ENCODE measurements at regions not wholly inside any gene's neighbourhood (a gene's known extent, or its start where the extent isn't known, plus 50 kb on each side); places are given as distances from the start of the nearest gene placed in this dataset.

DNA sequence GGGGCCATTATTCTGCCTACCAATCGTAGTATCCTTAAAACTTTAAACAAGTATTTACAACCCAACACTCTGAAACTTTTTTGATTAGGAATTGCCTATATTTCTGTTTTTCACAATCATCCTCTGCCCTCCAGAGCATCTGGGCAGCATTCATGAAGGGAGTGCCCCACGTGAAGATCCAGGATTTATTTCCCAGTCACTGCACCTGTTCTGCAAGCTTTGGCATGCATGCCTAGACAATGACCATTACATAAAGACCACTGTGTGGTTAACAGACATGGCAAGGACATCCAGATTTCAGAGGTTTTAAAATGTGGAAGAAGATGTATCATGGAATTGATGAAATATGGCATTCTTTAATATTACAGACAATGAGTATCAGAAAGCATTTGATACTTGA lies 1083.8 kb downstream of the TBC1D22A start:
- DNase-seq (ENCODE audit: low read depth), result no peak

- no peak for DNase-seq (ENCODE audit: low read depth)
Measured at GRCh38 chr22:47842119-47842518, 1079.7 kb downstream of the TBC1D22A start.

- DNase-seq (ENCODE audit: low read depth), result no peak
Measured at GRCh38 chr22:47841156-47841555, 1078.7 kb downstream of the TBC1D22A start.

GRCh38 chr22:47839595-47840227 lies 1077.3 kb downstream of the TBC1D22A start:
- no peak for DNase-seq (ENCODE audit: low read depth)

GRCh38 chr22:47837703-47838102 lies 1075.3 kb downstream of the TBC1D22A start:
- peak; percentile 34 for DNase-seq (ENCODE audit: low read depth)

DNA sequence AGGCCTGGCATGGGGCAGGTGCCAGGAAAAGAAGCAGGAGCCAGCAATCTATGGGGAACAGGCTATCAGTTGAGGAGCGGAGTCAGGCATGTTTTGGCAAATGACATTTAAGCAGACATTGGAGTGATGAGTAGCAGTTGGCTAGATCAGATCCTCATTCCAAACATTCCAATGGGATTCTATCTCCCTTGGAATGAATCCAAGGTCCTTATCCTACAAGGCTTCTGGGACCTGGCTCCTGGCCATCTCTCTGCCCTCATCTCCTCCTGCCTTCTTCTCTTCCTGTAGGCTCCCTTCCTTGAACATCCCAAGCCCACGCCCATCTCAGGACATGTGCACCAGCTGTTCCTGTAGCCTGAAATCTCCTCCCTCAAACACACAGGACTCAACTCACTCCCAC lies 1074.5 kb downstream of the TBC1D22A start:
- peak; percentile 91 for DNase-seq (ENCODE audit: low read depth)

DNA sequence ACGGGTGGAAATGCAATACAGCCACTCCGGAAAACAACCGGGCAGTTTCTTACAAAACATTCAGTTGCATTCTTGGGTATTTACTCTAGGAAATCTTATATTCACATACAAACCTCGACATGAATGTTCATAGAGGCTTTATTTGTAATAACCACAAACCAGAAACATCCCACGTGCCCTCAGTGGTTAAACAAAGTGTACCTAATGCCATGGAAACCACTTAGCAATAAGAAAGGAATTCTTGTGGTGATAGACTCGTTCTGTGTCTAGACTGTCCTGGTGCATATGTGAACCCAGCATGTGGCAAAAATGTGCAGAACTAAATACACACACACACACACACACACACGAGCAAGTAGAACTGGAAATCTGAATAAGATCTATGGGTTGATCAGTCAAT lies 1073.3 kb downstream of the TBC1D22A start:
- DNase-seq (ENCODE audit: low read depth), result peak; percentile 97

- DNase-seq (ENCODE audit: low read depth), result no peak
Measured at GRCh38 chr22:47826016-47826415, 1063.6 kb downstream of the TBC1D22A start.

DNA sequence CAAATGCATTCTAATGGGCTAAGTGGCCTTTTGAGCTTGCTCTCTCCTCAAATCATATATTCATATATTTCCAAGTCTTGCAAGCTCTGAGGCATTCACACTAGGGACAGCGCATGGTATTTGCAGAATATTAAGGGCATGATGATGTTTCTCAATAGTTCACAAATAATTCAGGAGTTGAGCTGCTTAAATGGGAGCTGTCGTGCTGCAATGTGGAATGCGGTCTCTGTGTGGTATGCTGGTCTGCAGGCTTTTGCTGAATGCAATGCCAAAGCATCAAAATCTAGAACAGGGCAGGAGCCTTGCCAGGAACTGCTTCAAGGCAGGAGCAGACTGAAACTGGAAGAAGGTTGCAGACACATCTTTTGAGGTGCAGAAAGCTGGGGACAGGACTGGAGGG lies 1060.0 kb downstream of the TBC1D22A start:
- DNase-seq (ENCODE audit: low read depth), result no peak

DNA sequence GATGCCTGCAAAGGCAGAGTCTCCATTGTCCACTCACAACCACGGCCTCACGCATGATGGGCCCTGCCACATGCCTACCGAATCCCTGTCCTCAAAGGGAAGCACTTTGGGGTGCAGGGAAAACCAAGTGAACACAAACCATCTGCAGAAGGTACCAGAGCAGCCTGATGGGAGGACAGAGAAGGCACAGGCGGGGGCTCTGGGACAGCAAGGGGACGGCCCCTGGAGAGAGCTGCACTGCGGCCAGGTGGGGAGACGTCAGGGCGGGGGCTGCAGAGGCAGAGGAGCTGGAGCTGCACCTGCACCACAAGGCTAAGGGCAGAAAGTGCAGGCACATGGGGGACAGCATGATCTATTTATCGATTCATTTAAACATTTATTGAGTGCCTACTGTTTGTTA lies 1056.0 kb downstream of the TBC1D22A start:
- no peak for DNase-seq (ENCODE audit: low read depth)

DNA sequence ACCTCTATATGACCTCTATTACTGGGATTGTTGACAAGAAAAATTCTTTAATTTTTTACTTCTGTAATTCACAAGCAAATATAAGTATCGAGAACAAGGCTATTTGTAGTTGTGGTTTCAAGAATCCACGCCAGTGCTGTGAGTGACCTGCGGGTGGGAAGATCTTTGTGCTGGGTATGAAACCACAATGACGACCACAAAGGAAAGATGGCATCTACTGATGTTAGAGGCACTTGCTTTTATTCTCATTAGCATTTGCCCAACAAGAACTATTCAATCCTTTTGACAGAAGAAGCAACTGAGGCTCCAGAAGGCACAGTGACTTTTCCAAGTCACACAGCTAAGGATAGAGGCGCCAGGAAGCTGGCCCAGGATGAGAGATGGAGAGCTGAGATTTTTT lies 1054.9 kb downstream of the TBC1D22A start:
- DNase-seq (ENCODE audit: low read depth), result no peak

DNA sequence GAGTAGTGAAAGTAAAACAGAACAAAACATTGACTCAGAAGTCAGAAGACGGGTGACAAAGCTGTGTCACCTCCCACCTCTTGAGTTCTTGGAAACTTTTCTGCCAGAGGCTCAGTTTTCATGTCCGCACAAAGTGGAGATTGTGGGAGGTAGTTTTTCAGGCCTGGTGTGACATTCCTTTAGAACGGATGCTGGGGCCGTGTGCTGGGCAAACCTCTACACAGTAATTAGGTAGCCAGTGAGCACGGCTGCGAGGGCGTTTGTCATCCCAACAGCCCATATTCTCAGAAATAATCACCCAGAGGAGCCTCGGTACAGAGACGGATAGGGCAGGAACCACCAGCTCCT lies 1054.4 kb downstream of the TBC1D22A start:
- DNase-seq (ENCODE audit: low read depth), result no peak

DNA sequence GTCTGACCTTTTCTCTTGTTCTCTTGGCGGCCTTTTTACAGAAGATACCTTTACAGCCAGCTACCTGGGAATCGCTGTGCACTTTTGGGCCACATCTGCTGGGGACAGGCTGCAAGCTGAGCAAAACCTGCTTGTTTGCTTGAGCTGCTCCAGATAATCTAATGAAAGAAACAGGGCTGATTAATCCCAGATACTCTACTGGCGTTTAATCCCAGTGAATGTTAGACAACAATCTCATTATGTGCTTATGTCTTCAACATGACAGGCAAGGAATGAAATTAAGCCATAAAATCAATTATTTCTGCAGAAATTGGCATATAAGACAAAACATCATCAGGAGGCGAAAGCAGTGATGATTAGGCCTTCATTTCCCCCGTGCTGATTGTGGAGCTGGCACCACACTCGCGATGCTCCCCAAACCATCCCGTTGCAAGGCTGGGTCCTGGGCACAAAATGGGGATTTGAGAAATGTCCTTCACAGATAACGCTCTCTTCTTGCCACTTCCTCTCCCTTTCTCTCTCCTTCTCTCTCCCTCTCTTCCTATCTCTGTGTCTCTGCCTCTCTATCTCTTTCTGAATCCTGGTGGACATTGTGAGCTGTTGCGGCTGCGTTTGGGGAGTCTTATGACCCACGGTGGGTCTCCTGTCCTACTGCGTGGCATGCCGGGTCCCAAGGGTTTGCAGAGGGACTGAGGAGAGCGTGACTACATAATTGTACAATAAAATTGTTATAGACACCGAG lies 1053.8 kb downstream of the TBC1D22A start:
- no peak for DNase-seq (ENCODE audit: low read depth)

DNA sequence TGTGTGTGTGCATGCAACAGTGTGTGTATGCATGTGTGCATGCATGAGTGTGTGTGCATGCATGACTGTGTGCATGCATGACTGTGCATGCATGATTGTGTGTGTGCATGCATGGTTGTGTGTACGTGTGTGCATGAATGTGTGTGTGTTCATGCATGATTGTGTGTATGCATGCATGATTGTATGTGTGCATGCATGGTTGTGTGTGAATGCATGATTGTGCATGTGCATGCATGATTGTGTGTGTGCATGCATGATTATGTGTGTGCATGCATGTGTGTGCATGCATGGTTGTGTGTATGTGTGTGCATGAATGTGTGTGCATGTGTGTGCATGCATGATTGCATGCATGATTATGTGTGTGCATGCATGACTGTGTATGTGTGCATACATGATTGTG lies 1052.0 kb downstream of the TBC1D22A start:
- DNase-seq (ENCODE audit: low read depth), result no peak

DNA sequence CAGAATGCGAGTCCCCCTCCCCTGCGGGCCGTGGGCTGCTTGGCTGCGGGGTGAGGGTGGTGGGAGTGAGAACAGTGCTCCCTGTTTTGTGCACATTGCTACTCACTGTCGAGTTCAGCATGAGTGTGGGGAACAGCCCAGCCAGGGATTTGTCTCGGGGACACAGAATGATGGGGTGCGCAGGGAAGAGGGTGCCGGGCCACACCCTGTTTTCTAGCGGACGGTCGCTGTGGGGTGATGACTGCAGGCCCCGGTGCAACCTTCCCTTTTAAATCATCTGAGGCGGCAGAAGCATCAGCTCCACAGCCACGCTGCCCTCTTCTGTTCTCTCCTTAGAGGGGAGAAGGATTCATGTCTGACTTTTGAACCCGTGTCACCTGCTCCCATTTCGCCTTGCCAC lies 1051.2 kb downstream of the TBC1D22A start:
- DNase-seq (ENCODE audit: low read depth), result no peak

- DNase-seq (ENCODE audit: low read depth), result no peak
Measured at GRCh38 chr22:47811971-47812370, 1049.5 kb downstream of the TBC1D22A start.

- no peak for DNase-seq (ENCODE audit: low read depth)
Measured at GRCh38 chr22:47810505-47811500, 1048.4 kb downstream of the TBC1D22A start.

- no peak for DNase-seq (ENCODE audit: low read depth)
Measured at GRCh38 chr22:47808886-47809620, 1046.6 kb downstream of the TBC1D22A start.

DNA sequence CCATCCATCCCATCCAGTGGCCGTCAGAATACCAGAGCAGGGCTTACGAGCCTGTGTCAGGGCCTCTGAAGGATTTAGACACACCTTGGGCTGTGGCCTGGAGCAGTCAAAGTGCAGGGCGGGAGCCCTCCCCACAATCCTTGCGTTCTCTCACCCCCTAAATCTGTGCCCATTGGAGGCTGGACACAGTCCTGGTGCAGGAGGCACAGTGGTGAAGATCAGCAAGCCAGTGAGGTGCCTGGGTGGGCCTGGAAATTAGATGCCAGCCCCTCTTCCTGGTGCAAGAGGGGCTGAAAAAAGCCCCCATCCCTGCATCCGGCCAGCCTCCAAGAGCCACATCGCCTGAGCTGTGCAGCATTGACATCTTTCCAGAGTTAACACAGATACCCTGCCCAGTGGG lies 1045.8 kb downstream of the TBC1D22A start:
- DNase-seq (ENCODE audit: low read depth), result no peak

- no peak for DNase-seq (ENCODE audit: low read depth)
Measured at GRCh38 chr22:47807506-47807905, 1045.1 kb downstream of the TBC1D22A start.

- DNase-seq (ENCODE audit: low read depth), result no peak
Measured at GRCh38 chr22:47806894-47807293, 1044.4 kb downstream of the TBC1D22A start.
